ENCODE measurements at regions not wholly inside any gene's neighbourhood (a gene's known extent, or its start where the extent isn't known, plus 50 kb on each side); places are given as distances from the start of the nearest gene placed in this dataset.

DNA sequence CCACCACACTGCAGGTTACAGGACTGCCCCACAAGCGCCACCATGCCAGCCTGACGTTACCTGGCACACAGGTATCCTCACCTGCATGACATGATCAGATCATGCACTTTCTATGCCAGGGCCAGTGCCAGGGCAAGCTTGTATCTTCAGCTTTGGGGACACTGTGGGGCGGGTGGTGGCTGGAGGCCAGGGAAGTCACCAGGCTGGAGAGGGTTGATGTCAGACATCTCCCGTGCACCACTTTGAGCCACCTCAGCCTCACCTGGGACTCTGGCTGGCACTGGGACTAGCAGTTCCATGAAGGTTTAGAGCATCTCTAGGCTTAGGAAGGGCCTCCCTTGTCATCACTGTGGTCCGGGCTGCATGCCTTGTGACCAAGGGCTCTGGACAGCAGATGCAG is 97.2 kb downstream of the WTIP start:
- TF ChIP-seq EP300 (IDR thresholded peaks at IDR 0.05; ENCODE audit: borderline replicate concordance) (no peak), USF1 (IDR thresholded peaks at IDR 0.05) (no peak), YY1 (IDR thresholded peaks at IDR 0.05; ENCODE audit: low read depth) (no peak), EGR1 (IDR thresholded peaks at IDR 0.05) (no peak), CREB1 (IDR thresholded peaks at IDR 0.05; ENCODE audit: low read depth) (no peak), TCF12 (IDR thresholded peaks at IDR 0.05; ENCODE audit: low read depth) (no peak), RAD21 (IDR thresholded peaks at IDR 0.05; ENCODE audit: low read depth) (no peak), ZBTB7A (IDR thresholded peaks at IDR 0.05; ENCODE audit: low read depth) (no peak), CEBPB (IDR thresholded peaks at IDR 0.05) (no peak), NFIC (IDR thresholded peaks at IDR 0.05) (no peak), TEAD4 (IDR thresholded peaks at IDR 0.05) (no peak)
- TF ChIP-seq, protein P1, sequence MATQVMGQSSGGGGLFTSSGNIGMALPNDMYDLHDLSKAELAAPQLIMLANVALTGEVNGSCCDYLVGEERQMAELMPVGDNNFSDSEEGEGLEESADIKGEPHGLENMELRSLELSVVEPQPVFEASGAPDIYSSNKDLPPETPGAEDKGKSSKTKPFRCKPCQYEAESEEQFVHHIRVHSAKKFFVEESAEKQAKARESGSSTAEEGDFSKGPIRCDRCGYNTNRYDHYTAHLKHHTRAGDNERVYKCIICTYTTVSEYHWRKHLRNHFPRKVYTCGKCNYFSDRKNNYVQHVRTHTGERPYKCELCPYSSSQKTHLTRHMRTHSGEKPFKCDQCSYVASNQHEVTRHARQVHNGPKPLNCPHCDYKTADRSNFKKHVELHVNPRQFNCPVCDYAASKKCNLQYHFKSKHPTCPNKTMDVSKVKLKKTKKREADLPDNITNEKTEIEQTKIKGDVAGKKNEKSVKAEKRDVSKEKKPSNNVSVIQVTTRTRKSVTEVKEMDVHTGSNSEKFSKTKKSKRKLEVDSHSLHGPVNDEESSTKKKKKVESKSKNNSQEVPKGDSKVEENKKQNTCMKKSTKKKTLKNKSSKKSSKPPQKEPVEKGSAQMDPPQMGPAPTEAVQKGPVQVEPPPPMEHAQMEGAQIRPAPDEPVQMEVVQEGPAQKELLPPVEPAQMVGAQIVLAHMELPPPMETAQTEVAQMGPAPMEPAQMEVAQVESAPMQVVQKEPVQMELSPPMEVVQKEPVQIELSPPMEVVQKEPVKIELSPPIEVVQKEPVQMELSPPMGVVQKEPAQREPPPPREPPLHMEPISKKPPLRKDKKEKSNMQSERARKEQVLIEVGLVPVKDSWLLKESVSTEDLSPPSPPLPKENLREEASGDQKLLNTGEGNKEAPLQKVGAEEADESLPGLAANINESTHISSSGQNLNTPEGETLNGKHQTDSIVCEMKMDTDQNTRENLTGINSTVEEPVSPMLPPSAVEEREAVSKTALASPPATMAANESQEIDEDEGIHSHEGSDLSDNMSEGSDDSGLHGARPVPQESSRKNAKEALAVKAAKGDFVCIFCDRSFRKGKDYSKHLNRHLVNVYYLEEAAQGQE (IDR thresholded peaks at IDR 0.05; ENCODE audit: low read depth) = no peak

All from Ishikawa (cell line).